ENCODE measurements at regions not wholly inside any gene's neighbourhood (a gene's known extent, or its start where the extent isn't known, plus 50 kb on each side); places are given as distances from the start of the nearest gene placed in this dataset.

DNA sequence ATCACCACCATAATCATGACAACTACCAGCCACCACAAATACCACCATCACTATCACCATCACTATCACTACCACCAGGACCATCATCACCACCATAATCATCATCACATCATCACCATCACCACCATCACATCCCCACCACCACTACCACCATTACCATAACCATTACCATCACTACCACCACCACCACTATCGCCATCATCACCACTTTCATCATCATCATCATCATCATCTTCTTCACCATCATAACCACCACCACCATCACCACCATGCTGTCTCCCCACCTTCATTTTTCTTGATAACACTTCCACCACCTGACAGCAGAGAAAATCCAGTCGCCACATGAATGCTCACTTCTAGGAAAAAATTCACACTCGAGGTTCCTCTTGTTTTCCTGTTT is 253.6 kb downstream of the ANKRD60 start:
- TF ChIP-seq, protein P1, sequence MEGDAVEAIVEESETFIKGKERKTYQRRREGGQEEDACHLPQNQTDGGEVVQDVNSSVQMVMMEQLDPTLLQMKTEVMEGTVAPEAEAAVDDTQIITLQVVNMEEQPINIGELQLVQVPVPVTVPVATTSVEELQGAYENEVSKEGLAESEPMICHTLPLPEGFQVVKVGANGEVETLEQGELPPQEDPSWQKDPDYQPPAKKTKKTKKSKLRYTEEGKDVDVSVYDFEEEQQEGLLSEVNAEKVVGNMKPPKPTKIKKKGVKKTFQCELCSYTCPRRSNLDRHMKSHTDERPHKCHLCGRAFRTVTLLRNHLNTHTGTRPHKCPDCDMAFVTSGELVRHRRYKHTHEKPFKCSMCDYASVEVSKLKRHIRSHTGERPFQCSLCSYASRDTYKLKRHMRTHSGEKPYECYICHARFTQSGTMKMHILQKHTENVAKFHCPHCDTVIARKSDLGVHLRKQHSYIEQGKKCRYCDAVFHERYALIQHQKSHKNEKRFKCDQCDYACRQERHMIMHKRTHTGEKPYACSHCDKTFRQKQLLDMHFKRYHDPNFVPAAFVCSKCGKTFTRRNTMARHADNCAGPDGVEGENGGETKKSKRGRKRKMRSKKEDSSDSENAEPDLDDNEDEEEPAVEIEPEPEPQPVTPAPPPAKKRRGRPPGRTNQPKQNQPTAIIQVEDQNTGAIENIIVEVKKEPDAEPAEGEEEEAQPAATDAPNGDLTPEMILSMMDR (IDR thresholded peaks at IDR 0.05) = no peak
- no peak for TF ChIP-seq POLR2A (IDR thresholded peaks at IDR 0.05)

All from esophagus squamous epithelium (tissue), 4 donors.